GM10266 (cell line): ENCODE measurements at regions not wholly inside any gene's neighbourhood (a gene's known extent, or its start where the extent isn't known, plus 50 kb on each side); places are given as distances from the start of the nearest gene placed in this dataset.
"Not testable (repeated sequence)": the region's sequence is repeated elsewhere in the genome, so short reads cannot be mapped to it uniquely, and the experiment has no call there.

Source experiments
- DNase-seq: peaks from one replicate; pipeline ENCODE4 v3.0.0; 2012; ENCODE audit errors: extremely low spot score
- TF ChIP-seq, protein P1 (sequence below): IDR thresholded peaks from 2 replicates; pipeline ENCODE4 v1.5.1; 2012; ENCODE audit warnings: mild to moderate bottlenecking, low read depth; ENCODE audit not compliant: control insufficient read depth, insufficient read depth; ENCODE audit errors: missing control alignments

DNA sequence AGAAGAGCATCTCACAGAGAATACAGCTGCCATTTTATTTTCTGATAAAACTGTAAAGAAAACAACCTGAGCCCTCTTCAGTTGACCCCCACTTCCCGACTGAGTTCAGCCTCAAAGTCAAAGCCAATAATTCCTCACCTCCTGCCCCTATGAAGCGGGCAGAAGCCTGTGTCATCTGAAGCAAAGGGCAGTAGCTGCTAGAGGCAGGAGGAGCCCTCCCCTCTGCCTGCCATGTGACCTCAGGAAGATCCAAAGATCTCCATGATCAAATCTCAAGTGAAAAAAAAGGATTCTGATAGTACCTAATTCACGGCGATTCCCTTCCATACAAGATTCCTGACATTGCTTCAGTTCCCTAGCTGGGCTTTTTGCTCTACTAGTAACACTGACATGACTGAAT, 223.1 kb upstream of the CAND1 start:
- TF ChIP-seq, protein P1, sequence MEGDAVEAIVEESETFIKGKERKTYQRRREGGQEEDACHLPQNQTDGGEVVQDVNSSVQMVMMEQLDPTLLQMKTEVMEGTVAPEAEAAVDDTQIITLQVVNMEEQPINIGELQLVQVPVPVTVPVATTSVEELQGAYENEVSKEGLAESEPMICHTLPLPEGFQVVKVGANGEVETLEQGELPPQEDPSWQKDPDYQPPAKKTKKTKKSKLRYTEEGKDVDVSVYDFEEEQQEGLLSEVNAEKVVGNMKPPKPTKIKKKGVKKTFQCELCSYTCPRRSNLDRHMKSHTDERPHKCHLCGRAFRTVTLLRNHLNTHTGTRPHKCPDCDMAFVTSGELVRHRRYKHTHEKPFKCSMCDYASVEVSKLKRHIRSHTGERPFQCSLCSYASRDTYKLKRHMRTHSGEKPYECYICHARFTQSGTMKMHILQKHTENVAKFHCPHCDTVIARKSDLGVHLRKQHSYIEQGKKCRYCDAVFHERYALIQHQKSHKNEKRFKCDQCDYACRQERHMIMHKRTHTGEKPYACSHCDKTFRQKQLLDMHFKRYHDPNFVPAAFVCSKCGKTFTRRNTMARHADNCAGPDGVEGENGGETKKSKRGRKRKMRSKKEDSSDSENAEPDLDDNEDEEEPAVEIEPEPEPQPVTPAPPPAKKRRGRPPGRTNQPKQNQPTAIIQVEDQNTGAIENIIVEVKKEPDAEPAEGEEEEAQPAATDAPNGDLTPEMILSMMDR, result no peak
- no peak for DNase-seq

DNA sequence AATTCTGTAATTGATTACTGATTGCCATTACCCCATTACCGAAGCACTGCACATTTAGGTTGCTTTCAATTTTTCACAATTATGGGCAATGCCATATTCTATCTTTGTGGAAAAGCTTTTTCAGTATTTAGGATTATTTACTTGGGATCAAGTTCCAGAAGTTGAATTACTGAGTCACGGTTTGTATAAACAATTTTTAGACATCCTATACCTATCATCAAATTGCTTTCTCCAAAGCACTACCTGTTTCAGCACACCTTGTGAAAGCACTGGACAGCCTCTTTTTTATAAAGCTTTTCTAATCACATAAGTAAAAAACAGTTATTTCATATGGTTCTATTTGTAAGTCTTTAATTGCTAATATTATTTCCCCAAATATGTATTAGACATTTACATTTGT, 221.5 kb upstream of the CAND1 start:
- no peak for DNase-seq
- TF ChIP-seq, protein P1, result no peak

- DNase-seq, result no peak
- TF ChIP-seq, protein P1, result no peak
Observed at GRCh38 chr12:67048371-67048770, 220.8 kb upstream of the CAND1 start.

- not testable (repeated sequence) for DNase-seq
Observed at GRCh38 chr12:67049199-67049598, 220.0 kb upstream of the CAND1 start.

DNA sequence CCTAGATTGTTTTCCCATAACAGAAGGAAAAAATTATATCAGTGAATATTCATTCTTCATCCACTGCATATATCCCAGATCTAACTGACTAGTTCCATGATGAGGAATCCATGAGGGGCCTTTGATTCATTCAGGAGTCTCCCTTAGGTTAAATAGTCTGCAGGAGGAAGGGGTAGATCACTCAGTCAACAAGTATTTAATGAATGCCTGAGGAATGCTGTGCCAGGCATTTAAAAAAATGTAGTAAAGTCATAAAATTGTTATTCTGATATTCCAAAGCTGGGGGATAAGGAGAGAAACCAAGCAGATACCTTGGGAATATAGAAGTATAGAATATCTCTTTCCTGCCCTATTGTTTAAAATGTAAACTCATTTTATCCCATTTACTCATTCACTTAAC, 216.2 kb upstream of the CAND1 start:
- TF ChIP-seq, protein P1, result no peak
- no peak for DNase-seq

GRCh38 chr12:67056329-67056728, 212.8 kb upstream of the CAND1 start:
- no peak for DNase-seq
- TF ChIP-seq, protein P1, result no peak

GRCh38 chr12:67057072-67057471, 212.1 kb upstream of the CAND1 start:
- TF ChIP-seq, protein P1, result no peak
- DNase-seq, result no peak

DNA sequence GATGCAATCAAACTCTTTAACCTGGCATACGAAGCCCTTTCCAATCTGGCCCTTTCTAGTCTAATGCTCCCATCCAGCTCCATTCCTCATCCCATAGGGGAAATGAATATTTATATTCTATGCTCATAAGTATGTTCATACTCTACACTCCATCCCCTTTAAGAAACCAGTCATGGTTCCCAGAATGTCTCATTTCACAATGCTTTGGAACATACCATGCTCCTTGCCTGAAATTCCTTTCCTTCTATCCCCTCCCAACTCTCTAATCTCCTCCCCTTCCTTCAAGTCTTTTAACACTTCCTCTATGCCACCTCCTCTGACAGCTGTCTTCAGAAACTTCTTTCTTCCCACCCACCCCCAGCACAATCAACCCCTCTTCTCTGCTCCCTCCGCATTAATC, 207.0 kb upstream of the CAND1 start:
- TF ChIP-seq, protein P1, result no peak
- DNase-seq, result no peak
